Stimulated activated naive B cell treated with anti-CD40 and anti-IgM and Interleukin-4, amounts not matched to agents 10 μg/mL and 1 μg/mL and 100 μg/mL, for 72 hours (primary cell): ENCODE measurements at regions not wholly inside any gene's neighbourhood (a gene's known extent, or its start where the extent isn't known, plus 50 kb on each side); places are given as distances from the start of the nearest gene placed in this dataset.

Source experiments
- ATAC-seq, 2 donors: fragments of 150-1000 bp; cut with Tn5 transposase; replicated peaks; 2 replicates each; pipeline ENCODE4 v1.10.0; 2021; ENCODE audit warnings: moderate library complexity in 1 of 2
- DNase-seq: peaks from one replicate; pipeline ENCODE4 v3.0.0; 2021
- H3K27ac Mint-ChIP-seq: one replicate; pipeline ENCODE4 v1.8.0; 2022; ENCODE audit warnings: mild to moderate bottlenecking, mixed read lengths
- H3K27me3 Mint-ChIP-seq, 2 donors: one replicate each; pipeline ENCODE4 v1.8.0; 2022; ENCODE audit warnings: mixed read lengths in 2 of 2
- H3K36me3 Mint-ChIP-seq, 2 donors: one replicate each; pipeline ENCODE4 v1.8.0; 2022; ENCODE audit warnings: mixed read lengths in 2 of 2, mild to moderate bottlenecking in 1 of 2
- H3K4me1 Mint-ChIP-seq, 2 donors: one replicate each; pipeline ENCODE4 v1.8.0; 2022; ENCODE audit warnings: mixed read lengths in 2 of 2, mild to moderate bottlenecking in 1 of 2
- H3K4me3 Mint-ChIP-seq, 2 donors: one replicate each; pipeline ENCODE4 v1.8.0; 2022; ENCODE audit warnings: mild to moderate bottlenecking in 2 of 2, mixed read lengths in 2 of 2, moderate library complexity in 1 of 2
- H3K9me3 Mint-ChIP-seq, 2 donors: one replicate each; pipeline ENCODE4 v1.8.0; 2022; ENCODE audit warnings: mixed read lengths in 2 of 2, mild to moderate bottlenecking in 1 of 2

- Mint-ChIP-seq H3K4me1 (no peaks in the 10 kb centered on the region), H3K27ac (no peak overlapping the region), H3K27me3 (peaks cover 0 to 3% of the 10 kb centered on the region in 2 donors), H3K4me3 (no peak overlapping the region), H3K9me3 (peaks cover 0 to 4% of the 10 kb centered on the region in 2 donors), H3K36me3 (no peaks in the 10 kb centered on the region)
- DNase-seq (no peak), ATAC-seq (no peak)
These were observed 321.7 kb downstream of the PCDH7 start for GRCh38 chr4:31041853-31042252.

GRCh38 chr4:31043382-31044062 lies 323.4 kb downstream of the PCDH7 start:
- Mint-ChIP-seq H3K27ac (no peak overlapping the region), H3K36me3 (no peaks in the 10 kb centered on the region), H3K4me1 (no peaks in the 10 kb centered on the region), H3K9me3 (peaks cover 0 to 4% of the 10 kb centered on the region in 2 donors), H3K27me3 (peaks cover 0 to 3% of the 10 kb centered on the region in 2 donors), H3K4me3 (no peak overlapping the region)
- DNase-seq (no peak), ATAC-seq (no peak)

- no peaks in the 10 kb centered on the region for H3K4me1 Mint-ChIP-seq
- no peak for DNase-seq
- H3K36me3 Mint-ChIP-seq: no peaks in the 10 kb centered on the region
- peaks cover 0 to 4% of the 10 kb centered on the region in 2 donors for H3K9me3 Mint-ChIP-seq
- no peak overlapping the region for H3K27ac Mint-ChIP-seq
- H3K27me3 Mint-ChIP-seq: peaks cover 0 to 3% of the 10 kb centered on the region in 2 donors
- no peak for ATAC-seq
- H3K4me3 Mint-ChIP-seq: no peak overlapping the region
These were observed 325.0 kb downstream of the PCDH7 start for GRCh38 chr4:31045151-31045550.

GRCh38 chr4:31045724-31046318 lies 325.7 kb downstream of the PCDH7 start:
- Mint-ChIP-seq H3K27ac (no peak overlapping the region), H3K36me3 (no peaks in the 10 kb centered on the region), H3K9me3 (peaks cover 0 to 4% of the 10 kb centered on the region in 2 donors), H3K27me3 (peaks cover 0 to 3% of the 10 kb centered on the region in 2 donors), H3K4me3 (no peak overlapping the region), H3K4me1 (no peaks in the 10 kb centered on the region)
- DNase-seq: no peak
- ATAC-seq: no peak

GRCh38 chr4:31051151-31051550 lies 331.0 kb downstream of the PCDH7 start:
- Mint-ChIP-seq H3K27me3 (no peaks in the 10 kb centered on the region), H3K36me3 (no peaks in the 10 kb centered on the region), H3K9me3 (no peaks in the 10 kb centered on the region), H3K4me3 (no peak overlapping the region), H3K27ac (no peak overlapping the region), H3K4me1 (no peaks in the 10 kb centered on the region)
- DNase-seq (no peak), ATAC-seq (no peak)

GRCh38 chr4:31051565-31051964 lies 331.4 kb downstream of the PCDH7 start:
- Mint-ChIP-seq H3K27me3 (no peaks in the 10 kb centered on the region), H3K36me3 (no peaks in the 10 kb centered on the region), H3K27ac (no peak overlapping the region), H3K4me1 (no peaks in the 10 kb centered on the region), H3K9me3 (no peaks in the 10 kb centered on the region), H3K4me3 (no peak overlapping the region)
- DNase-seq (no peak), ATAC-seq (no peak)

- H3K27ac Mint-ChIP-seq: no peak overlapping the region
- H3K4me1 Mint-ChIP-seq: no peaks in the 10 kb centered on the region
- no peak overlapping the region for H3K4me3 Mint-ChIP-seq
- no peaks in the 10 kb centered on the region for H3K36me3 Mint-ChIP-seq
- no peaks in the 10 kb centered on the region for H3K27me3 Mint-ChIP-seq
- no peak for DNase-seq
- no peak for ATAC-seq
- no peaks in the 10 kb centered on the region for H3K9me3 Mint-ChIP-seq
These were observed 332.4 kb downstream of the PCDH7 start for GRCh38 chr4:31052519-31052918.

GRCh38 chr4:31053451-31053850 lies 333.3 kb downstream of the PCDH7 start:
- Mint-ChIP-seq H3K4me1 (no peaks in the 10 kb centered on the region), H3K9me3 (no peaks in the 10 kb centered on the region), H3K27me3 (no peaks in the 10 kb centered on the region), H3K36me3 (no peaks in the 10 kb centered on the region), H3K27ac (no peak overlapping the region), H3K4me3 (no peak overlapping the region)
- ATAC-seq (no peak), DNase-seq (no peak)

GRCh38 chr4:31054295-31054694 lies 334.1 kb downstream of the PCDH7 start:
- H3K4me1 Mint-ChIP-seq: no peaks in the 10 kb centered on the region
- H3K4me3 Mint-ChIP-seq: no peak overlapping the region
- H3K27me3 Mint-ChIP-seq: no peaks in the 10 kb centered on the region
- no peak for ATAC-seq
- no peak for DNase-seq
- no peaks in the 10 kb centered on the region for H3K9me3 Mint-ChIP-seq
- H3K27ac Mint-ChIP-seq: no peak overlapping the region
- H3K36me3 Mint-ChIP-seq: no peaks in the 10 kb centered on the region

- Mint-ChIP-seq H3K27ac (no peak overlapping the region), H3K9me3 (no peaks in the 10 kb centered on the region), H3K36me3 (no peaks in the 10 kb centered on the region), H3K4me3 (no peak overlapping the region), H3K27me3 (no peaks in the 10 kb centered on the region), H3K4me1 (no peaks in the 10 kb centered on the region)
- no peak for DNase-seq
- ATAC-seq: no peak
These were observed 338.5 kb downstream of the PCDH7 start for GRCh38 chr4:31058656-31059055.

- Mint-ChIP-seq H3K27ac (no peak overlapping the region), H3K9me3 (no peaks in the 10 kb centered on the region), H3K36me3 (no peaks in the 10 kb centered on the region), H3K4me1 (no peaks in the 10 kb centered on the region), H3K4me3 (no peak overlapping the region), H3K27me3 (no peaks in the 10 kb centered on the region)
- DNase-seq (no peak), ATAC-seq (no peak)
These were observed 339.8 kb downstream of the PCDH7 start for GRCh38 chr4:31059753-31060522.

- ATAC-seq (no peak), DNase-seq (no peak)
- no peaks in the 10 kb centered on the region for H3K9me3 Mint-ChIP-seq
- H3K27ac Mint-ChIP-seq: no peak overlapping the region
- no peaks in the 10 kb centered on the region for H3K4me1 Mint-ChIP-seq
- H3K4me3 Mint-ChIP-seq: no peak overlapping the region
- H3K27me3 Mint-ChIP-seq: no peaks in the 10 kb centered on the region
- H3K36me3 Mint-ChIP-seq: no peaks in the 10 kb centered on the region
These were observed 344.9 kb downstream of the PCDH7 start for GRCh38 chr4:31065086-31065485.

- ATAC-seq: no peak
- H3K36me3 Mint-ChIP-seq: no peaks in the 10 kb centered on the region
- DNase-seq: no peak
- H3K27me3 Mint-ChIP-seq: no peaks in the 10 kb centered on the region
- no peaks in the 10 kb centered on the region for H3K9me3 Mint-ChIP-seq
- no peaks in the 10 kb centered on the region for H3K4me1 Mint-ChIP-seq
- no peak overlapping the region for H3K4me3 Mint-ChIP-seq
- no peak overlapping the region for H3K27ac Mint-ChIP-seq
These were observed 348.3 kb downstream of the PCDH7 start for GRCh38 chr4:31068257-31069075.

GRCh38 chr4:31069151-31069550 lies 349.0 kb downstream of the PCDH7 start:
- Mint-ChIP-seq H3K9me3 (no peaks in the 10 kb centered on the region), H3K4me3 (no peak overlapping the region)

More at GRCh38 chr4:31069151-31069550, 349.0 kb downstream of the PCDH7 start:
- ATAC-seq: no peak
- H3K27me3 Mint-ChIP-seq: no peaks in the 10 kb centered on the region
- no peaks in the 10 kb centered on the region for H3K36me3 Mint-ChIP-seq
- no peak overlapping the region for H3K27ac Mint-ChIP-seq
- H3K4me1 Mint-ChIP-seq: no peaks in the 10 kb centered on the region
- no peak for DNase-seq
